HL-60 (cell line): ENCODE measurements at regions not wholly inside any gene's neighbourhood (a gene's known extent, or its start where the extent isn't known, plus 50 kb on each side); places are given as distances from the start of the nearest gene placed in this dataset.
"Not testable (repeated sequence)": the region's sequence is repeated elsewhere in the genome, so short reads cannot be mapped to it uniquely, and the experiment has no call there.

Source experiments
- DNase-seq, 2 experiments: peaks; one replicate each; pipeline ENCODE4 v3.0.0-alpha.2; 2010 to 2020; ENCODE audit warnings: low read depth in 1 of 2, low spot score in 1 of 2
- H3K27ac ChIP-seq: fragments of 250-450 bp; sonication (Bioruptor Pico); replicated peaks from 2 replicates; pipeline ENCODE4 v1.5.1; 2020; ENCODE audit warnings: mild to moderate bottlenecking, moderate library complexity
- H3K27me3 ChIP-seq: fragments of 250-450 bp; sonication (Bioruptor Pico); 2 replicates; pipeline ENCODE4 v1.5.1; 2021; ENCODE audit warnings: mild to moderate bottlenecking, moderate library complexity; ENCODE audit not compliant: insufficient read depth, poor library complexity, severe bottlenecking
- H3K4me3 ChIP-seq: replicated peaks from 2 replicates; pipeline ENCODE4 v1.5.1; 2011; ENCODE audit warnings: mild to moderate bottlenecking, control low read depth, low read length; ENCODE audit not compliant: insufficient read depth
- GABPA ChIP-seq: IDR thresholded peaks from 2 replicates; pipeline ENCODE4 v1.6.1; 2012; ENCODE audit warnings: low read depth
- POLR2AphosphoS5 ChIP-seq: IDR thresholded peaks from 2 replicates; pipeline ENCODE4 v1.6.1; 2012; ENCODE audit warnings: low read depth
- SPI1 ChIP-seq: IDR thresholded peaks from 2 replicates; pipeline ENCODE4 v1.6.1; 2012; ENCODE audit warnings: low read depth, mild to moderate bottlenecking, borderline replicate concordance
- TF ChIP-seq, protein P1 (sequence below): IDR thresholded peaks from one replicate; pipeline ENCODE4 v1.5.1; 2011; ENCODE audit warnings: low read length, control low read depth, inconsistent platforms; ENCODE audit not compliant: insufficient read depth
- TF ChIP-seq, protein P2 (sequence below): IDR thresholded peaks from 2 replicates; pipeline ENCODE4 v1.6.1; 2012; ENCODE audit warnings: low read depth; ENCODE audit not compliant: insufficient replicate concordance

DNA sequence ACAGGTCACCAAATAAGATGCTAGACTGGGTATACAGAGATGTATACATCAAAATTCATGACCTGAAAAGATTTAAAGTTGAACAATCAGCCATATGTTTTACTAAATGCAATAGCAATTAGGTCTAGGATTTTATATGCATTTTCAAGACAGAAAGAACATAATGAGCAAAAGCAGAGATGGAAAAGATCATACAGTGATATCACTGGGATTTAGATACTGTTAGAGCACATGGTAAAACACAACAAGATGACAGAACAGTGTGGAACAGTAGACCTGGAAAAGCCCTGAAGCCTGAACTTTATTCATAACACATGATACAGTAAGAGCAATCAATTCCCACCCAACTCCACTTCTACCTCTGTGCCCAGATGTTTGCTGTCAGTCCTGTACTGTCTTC lies 585.9 kb downstream of the PRR16 start:
- TF ChIP-seq POLR2AphosphoS5, result no peak
- TF ChIP-seq, protein P1, sequence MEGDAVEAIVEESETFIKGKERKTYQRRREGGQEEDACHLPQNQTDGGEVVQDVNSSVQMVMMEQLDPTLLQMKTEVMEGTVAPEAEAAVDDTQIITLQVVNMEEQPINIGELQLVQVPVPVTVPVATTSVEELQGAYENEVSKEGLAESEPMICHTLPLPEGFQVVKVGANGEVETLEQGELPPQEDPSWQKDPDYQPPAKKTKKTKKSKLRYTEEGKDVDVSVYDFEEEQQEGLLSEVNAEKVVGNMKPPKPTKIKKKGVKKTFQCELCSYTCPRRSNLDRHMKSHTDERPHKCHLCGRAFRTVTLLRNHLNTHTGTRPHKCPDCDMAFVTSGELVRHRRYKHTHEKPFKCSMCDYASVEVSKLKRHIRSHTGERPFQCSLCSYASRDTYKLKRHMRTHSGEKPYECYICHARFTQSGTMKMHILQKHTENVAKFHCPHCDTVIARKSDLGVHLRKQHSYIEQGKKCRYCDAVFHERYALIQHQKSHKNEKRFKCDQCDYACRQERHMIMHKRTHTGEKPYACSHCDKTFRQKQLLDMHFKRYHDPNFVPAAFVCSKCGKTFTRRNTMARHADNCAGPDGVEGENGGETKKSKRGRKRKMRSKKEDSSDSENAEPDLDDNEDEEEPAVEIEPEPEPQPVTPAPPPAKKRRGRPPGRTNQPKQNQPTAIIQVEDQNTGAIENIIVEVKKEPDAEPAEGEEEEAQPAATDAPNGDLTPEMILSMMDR, result no peak
- TF ChIP-seq, protein P2, sequence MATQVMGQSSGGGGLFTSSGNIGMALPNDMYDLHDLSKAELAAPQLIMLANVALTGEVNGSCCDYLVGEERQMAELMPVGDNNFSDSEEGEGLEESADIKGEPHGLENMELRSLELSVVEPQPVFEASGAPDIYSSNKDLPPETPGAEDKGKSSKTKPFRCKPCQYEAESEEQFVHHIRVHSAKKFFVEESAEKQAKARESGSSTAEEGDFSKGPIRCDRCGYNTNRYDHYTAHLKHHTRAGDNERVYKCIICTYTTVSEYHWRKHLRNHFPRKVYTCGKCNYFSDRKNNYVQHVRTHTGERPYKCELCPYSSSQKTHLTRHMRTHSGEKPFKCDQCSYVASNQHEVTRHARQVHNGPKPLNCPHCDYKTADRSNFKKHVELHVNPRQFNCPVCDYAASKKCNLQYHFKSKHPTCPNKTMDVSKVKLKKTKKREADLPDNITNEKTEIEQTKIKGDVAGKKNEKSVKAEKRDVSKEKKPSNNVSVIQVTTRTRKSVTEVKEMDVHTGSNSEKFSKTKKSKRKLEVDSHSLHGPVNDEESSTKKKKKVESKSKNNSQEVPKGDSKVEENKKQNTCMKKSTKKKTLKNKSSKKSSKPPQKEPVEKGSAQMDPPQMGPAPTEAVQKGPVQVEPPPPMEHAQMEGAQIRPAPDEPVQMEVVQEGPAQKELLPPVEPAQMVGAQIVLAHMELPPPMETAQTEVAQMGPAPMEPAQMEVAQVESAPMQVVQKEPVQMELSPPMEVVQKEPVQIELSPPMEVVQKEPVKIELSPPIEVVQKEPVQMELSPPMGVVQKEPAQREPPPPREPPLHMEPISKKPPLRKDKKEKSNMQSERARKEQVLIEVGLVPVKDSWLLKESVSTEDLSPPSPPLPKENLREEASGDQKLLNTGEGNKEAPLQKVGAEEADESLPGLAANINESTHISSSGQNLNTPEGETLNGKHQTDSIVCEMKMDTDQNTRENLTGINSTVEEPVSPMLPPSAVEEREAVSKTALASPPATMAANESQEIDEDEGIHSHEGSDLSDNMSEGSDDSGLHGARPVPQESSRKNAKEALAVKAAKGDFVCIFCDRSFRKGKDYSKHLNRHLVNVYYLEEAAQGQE, result no peak
- no peak for TF ChIP-seq GABPA
- TF ChIP-seq SPI1, result no peak
- no peak for DNase-seq
- H3K4me3 ChIP-seq, result no peak overlapping the region
- H3K27ac ChIP-seq, result no peak overlapping the region
- H3K27me3 ChIP-seq, result no peaks in the 10 kb centered on the region

DNA sequence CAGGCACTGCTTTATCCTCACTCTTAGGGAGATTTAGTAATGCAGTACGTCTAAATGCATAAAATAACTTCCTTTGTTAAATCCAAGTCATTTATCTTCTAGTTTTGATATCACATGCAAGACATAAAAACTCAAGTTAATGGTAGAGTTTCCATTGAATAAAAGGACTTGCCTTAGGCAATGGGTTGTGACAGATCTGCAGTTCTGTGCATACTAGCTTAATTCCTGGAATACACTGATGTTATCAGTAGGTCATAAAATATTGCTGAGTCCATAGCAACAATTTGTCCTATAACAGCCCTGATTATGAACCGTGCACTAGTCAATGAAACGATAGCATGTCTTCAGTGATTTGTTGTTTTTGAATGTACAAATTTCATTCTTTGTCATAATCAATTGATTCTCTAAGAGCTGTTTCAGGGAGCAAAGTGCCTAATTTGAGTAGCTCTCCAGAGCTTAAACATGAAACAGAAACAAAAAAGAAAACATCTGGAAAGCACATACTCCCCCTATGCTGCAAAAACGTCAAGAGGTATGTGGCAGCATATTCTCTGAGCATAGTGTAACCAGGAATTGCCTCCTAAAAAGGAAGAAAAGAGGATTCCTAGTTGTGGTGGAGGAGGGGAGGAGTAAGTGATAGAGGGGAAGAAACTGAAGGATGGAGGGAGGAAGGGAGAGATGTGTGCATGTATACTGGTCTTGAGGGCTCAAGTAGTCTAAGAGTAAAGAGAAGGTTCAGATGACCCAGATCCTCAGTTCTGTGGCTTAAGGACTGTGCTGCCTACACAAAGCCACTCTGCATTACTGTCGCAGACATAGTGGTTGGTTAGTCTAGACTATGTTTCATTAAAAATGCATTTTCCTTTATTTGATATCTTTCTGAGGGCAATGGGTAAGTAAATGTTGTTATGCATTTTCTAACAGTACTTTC lies 589.2 kb downstream of the PRR16 start:
- H3K27ac ChIP-seq, result no peak overlapping the region
- DNase-seq, result no peak
- no peak overlapping the region for H3K4me3 ChIP-seq
- no peaks in the 10 kb centered on the region for H3K27me3 ChIP-seq
- TF ChIP-seq POLR2AphosphoS5 (no peak), GABPA (no peak), SPI1 (no peak)
- TF ChIP-seq, protein P2, result no peak
- TF ChIP-seq, protein P1, result no peak

DNA sequence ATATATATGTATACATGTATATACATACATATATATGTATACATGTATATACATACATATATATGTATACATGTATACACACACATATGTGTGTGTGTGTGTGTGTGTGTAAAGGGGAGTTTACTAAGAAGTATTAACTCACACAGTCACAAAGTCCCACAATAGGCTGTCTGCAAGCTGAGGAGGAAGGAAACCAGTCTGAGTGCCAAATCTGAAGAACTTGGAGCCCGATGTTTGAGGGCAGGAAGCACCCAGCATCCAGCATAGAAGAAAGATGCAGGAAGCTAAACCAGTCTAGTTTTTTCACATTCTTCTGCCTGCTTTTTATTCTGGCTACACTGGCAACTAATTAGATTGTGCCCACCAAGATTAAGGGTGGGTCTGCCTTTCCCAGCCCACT lies 591.5 kb downstream of the PRR16 start:
- Histone ChIP-seq H3K27me3 (no peaks in the 10 kb centered on the region), H3K27ac (no peak overlapping the region), H3K4me3 (no peak overlapping the region)
- no peak for DNase-seq
- TF ChIP-seq, protein P1, result no peak

DNA sequence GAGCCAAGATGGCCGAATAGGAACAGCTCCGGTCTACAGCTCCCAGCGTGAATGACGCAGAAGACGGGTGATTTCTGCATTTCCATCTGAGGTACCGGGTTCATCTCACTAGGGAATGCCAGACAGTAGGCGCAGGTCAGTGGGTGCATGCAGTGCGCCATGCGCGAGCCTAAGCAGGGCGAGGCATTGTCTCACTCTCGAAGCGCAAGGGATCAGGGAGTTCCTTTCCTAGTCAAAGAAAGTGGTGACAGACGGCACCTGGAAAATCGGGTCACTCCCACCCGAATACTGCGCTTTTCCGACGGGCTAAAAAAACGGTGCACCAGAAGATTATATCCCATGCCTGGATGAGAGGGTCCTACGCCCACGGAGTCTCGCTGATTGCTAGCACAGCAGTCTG lies 600.1 kb downstream of the PRR16 start:
- H3K27me3 ChIP-seq, H3K27ac ChIP-seq, H3K4me3 ChIP-seq, DNase-seq: not testable (repeated sequence)
